ENCODE measurements at regions not wholly inside any gene's neighbourhood (a gene's known extent, or its start where the extent isn't known, plus 50 kb on each side); places are given as distances from the start of the nearest gene placed in this dataset.

DNA sequence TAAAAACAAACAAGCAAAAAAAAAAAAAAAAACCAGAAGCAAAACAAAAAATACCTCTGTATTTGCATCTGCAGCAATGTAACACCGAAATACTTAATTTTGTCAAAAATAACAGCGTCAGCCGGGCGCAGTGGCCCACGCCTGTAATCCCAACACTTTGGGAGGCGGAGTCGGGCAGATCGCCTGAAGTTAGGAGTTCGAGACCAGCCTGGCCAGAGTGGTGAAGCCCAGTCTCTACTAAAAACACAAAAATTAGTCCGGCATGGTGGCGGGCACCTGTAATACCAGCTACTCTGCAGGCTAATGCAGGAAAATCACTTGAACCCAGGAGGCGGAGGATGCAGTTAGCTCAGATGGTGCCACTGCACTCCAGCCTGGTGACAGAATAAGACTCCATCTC, 683.5 kb upstream of the CA10 start:
- H3K9me3 ChIP-seq (ENCODE audit: control insufficient read depth, insufficient read depth, low read length), result no peaks in the 10 kb centered on the region
- no peaks in the 10 kb centered on the region for H3K4me1 ChIP-seq (ENCODE audit: control insufficient read depth, low read length)
- H3K27ac ChIP-seq (ENCODE audit: low read depth, low read length), result no peak overlapping the region
- no peak overlapping the region for H3K4me2 ChIP-seq (ENCODE audit: low read length)
- H3K27me3 ChIP-seq (ENCODE audit: control insufficient read depth, low read length), result no peaks in the 10 kb centered on the region
- no peaks in the 10 kb centered on the region for H3K79me2 ChIP-seq (ENCODE audit: control insufficient read depth, low read length)
- no peaks in the 10 kb centered on the region for H4K20me1 ChIP-seq (ENCODE audit: control insufficient read depth, insufficient read depth, low read depth, low read length)
- TF ChIP-seq CTCF (IDR thresholded peaks at IDR 0.05; ENCODE audit: low read depth, low read length, poor library complexity, severe bottlenecking), result no peak
- no peak for TF ChIP-seq EZH2phosphoT487 (IDR thresholded peaks at IDR 0.05; ENCODE audit: borderline replicate concordance, low read length)
- no peaks in the 10 kb centered on the region for H3K9me2 ChIP-seq (replicated peaks; ENCODE audit: control insufficient read depth, low read length)
- no peaks in the 10 kb centered on the region for H3F3A ChIP-seq (ENCODE audit: control insufficient read depth, insufficient read depth)
- no peaks in the 10 kb centered on the region for H3K36me3 ChIP-seq (ENCODE audit: control insufficient read depth, low read length)
- no peak overlapping the region for H3K4me3 ChIP-seq (ENCODE audit: low read length)

DNA sequence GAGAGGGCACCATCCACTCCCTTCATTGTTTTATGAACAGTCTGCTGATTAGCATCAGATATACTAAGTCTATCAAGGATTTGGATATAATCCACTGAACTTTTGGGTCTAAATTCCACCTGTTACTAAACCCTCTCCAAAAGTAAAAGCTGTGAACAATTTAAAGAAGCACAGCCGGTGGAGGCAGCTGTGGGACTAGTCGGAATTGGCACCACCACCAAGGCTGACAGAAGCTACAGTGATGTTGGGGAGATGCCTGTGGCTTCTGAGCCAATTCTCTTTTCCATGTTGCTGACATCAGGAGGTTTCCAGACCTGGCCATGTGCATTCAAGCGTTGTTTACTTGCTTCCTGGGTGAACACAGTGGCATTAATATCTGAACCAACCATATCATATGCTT, 679.0 kb upstream of the CA10 start:
- no peaks in the 10 kb centered on the region for H4K20me1 ChIP-seq (ENCODE audit: control insufficient read depth, insufficient read depth, low read depth, low read length)
- no peaks in the 10 kb centered on the region for H3F3A ChIP-seq (ENCODE audit: control insufficient read depth, insufficient read depth)
- H3K9me2 ChIP-seq (replicated peaks; ENCODE audit: control insufficient read depth, low read length), result no peaks in the 10 kb centered on the region
- no peak overlapping the region for H3K4me2 ChIP-seq (ENCODE audit: low read length)
- no peaks in the 10 kb centered on the region for H3K27me3 ChIP-seq (ENCODE audit: control insufficient read depth, low read length)
- H3K79me2 ChIP-seq (ENCODE audit: control insufficient read depth, low read length), result no peaks in the 10 kb centered on the region
- no peak for TF ChIP-seq EZH2phosphoT487 (IDR thresholded peaks at IDR 0.05; ENCODE audit: borderline replicate concordance, low read length)
- TF ChIP-seq CTCF (IDR thresholded peaks at IDR 0.05; ENCODE audit: low read depth, low read length, poor library complexity, severe bottlenecking), result no peak
- H3K36me3 ChIP-seq (ENCODE audit: control insufficient read depth, low read length), result no peaks in the 10 kb centered on the region
- no peak overlapping the region for H3K27ac ChIP-seq (ENCODE audit: low read depth, low read length)
- no peak overlapping the region for H3K4me3 ChIP-seq (ENCODE audit: low read length)
- H3K4me1 ChIP-seq (ENCODE audit: control insufficient read depth, low read length), result no peaks in the 10 kb centered on the region
- no peaks in the 10 kb centered on the region for H3K9me3 ChIP-seq (ENCODE audit: control insufficient read depth, insufficient read depth, low read length)

- Histone ChIP-seq H3K27ac (ENCODE audit: low read depth, low read length) (no peak overlapping the region), H3K79me2 (ENCODE audit: control insufficient read depth, low read length) (no peaks in the 10 kb centered on the region), H3K4me1 (ENCODE audit: control insufficient read depth, low read length) (no peaks in the 10 kb centered on the region), H3F3A (ENCODE audit: control insufficient read depth, insufficient read depth) (no peaks in the 10 kb centered on the region), H3K9me2 (replicated peaks; ENCODE audit: control insufficient read depth, low read length) (no peaks in the 10 kb centered on the region), H4K20me1 (ENCODE audit: control insufficient read depth, insufficient read depth, low read depth, low read length) (no peaks in the 10 kb centered on the region), H3K4me3 (ENCODE audit: low read length) (no peak overlapping the region), H3K4me2 (ENCODE audit: low read length) (no peak overlapping the region), H3K36me3 (ENCODE audit: control insufficient read depth, low read length) (no peaks in the 10 kb centered on the region), H3K27me3 (ENCODE audit: control insufficient read depth, low read length) (no peaks in the 10 kb centered on the region), H3K9me3 (ENCODE audit: control insufficient read depth, insufficient read depth, low read length) (no peaks in the 10 kb centered on the region)
- no peak for TF ChIP-seq EZH2phosphoT487 (IDR thresholded peaks at IDR 0.05; ENCODE audit: borderline replicate concordance, low read length)
Observed at GRCh38 chr17:52831536-52831935, 673.0 kb upstream of the CA10 start.

GRCh38 chr17:52828621-52829020, 670.1 kb upstream of the CA10 start:
- H3F3A ChIP-seq (ENCODE audit: control insufficient read depth, insufficient read depth), result no peaks in the 10 kb centered on the region
- H3K79me2 ChIP-seq (ENCODE audit: control insufficient read depth, low read length), result no peaks in the 10 kb centered on the region
- no peaks in the 10 kb centered on the region for H3K9me3 ChIP-seq (ENCODE audit: control insufficient read depth, insufficient read depth, low read length)
- no peak overlapping the region for H3K4me3 ChIP-seq (ENCODE audit: low read length)
- H3K9me2 ChIP-seq (replicated peaks; ENCODE audit: control insufficient read depth, low read length), result no peaks in the 10 kb centered on the region
- no peak for TF ChIP-seq CTCF (IDR thresholded peaks at IDR 0.05; ENCODE audit: low read depth, low read length, poor library complexity, severe bottlenecking)
- no peak for TF ChIP-seq EZH2phosphoT487 (IDR thresholded peaks at IDR 0.05; ENCODE audit: borderline replicate concordance, low read length)
- H3K27ac ChIP-seq (ENCODE audit: low read depth, low read length), result no peak overlapping the region
- H3K27me3 ChIP-seq (ENCODE audit: control insufficient read depth, low read length), result no peaks in the 10 kb centered on the region
- no peak overlapping the region for H3K4me2 ChIP-seq (ENCODE audit: low read length)
- H3K36me3 ChIP-seq (ENCODE audit: control insufficient read depth, low read length), result no peaks in the 10 kb centered on the region
- H3K4me1 ChIP-seq (ENCODE audit: control insufficient read depth, low read length), result no peaks in the 10 kb centered on the region
- H4K20me1 ChIP-seq (ENCODE audit: control insufficient read depth, insufficient read depth, low read depth, low read length), result no peaks in the 10 kb centered on the region
